Inflammatory macrophage treated with lipopolysaccharide for 4 hours (primary cell): ENCODE measurements at regions not wholly inside any gene's neighbourhood (a gene's known extent, or its start where the extent isn't known, plus 50 kb on each side); places are given as distances from the start of the nearest gene placed in this dataset.
"Not testable (repeated sequence)": the region's sequence is repeated elsewhere in the genome, so short reads cannot be mapped to it uniquely, and the experiment has no call there.

Experiments used
- DNase-seq: peaks from one replicate; pipeline ENCODE4 v3.0.0-alpha.2; 2020

- no peak for DNase-seq
Observed at GRCh38 chr6:122859676-122860075, 70.6 kb downstream of the SMPDL3A start.

DNA sequence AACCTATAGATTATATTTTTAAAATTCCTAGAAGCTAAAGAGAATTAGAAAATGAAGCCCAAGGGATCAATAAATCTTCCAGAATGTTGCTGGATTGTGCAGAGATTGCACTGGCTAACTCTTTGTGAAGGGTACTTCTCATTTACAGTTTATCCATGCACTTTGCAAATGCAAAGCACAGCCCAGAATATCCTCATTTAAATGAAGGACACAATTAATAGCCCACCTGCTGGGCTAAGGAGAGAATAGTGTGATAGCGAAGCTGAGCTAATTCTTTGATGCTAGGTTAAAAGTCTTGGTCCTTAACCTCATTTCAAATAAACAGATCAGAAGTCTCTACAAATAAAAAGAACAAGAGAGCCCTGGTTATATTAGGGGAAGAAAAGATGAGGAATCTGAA lies 72.5 kb downstream of the SMPDL3A start:
- DNase-seq = no peak

GRCh38 chr6:122868137-122868536 lies 79.1 kb downstream of the SMPDL3A start:
- no peak for DNase-seq

GRCh38 chr6:122869437-122870024 lies 80.5 kb downstream of the SMPDL3A start:
- DNase-seq = peak; percentile 33

GRCh38 chr6:122871079-122871478 lies 82.0 kb downstream of the SMPDL3A start:
- DNase-seq = no peak

- no peak for DNase-seq
Observed at GRCh38 chr6:122872311-122872710, 83.3 kb downstream of the SMPDL3A start.

DNA sequence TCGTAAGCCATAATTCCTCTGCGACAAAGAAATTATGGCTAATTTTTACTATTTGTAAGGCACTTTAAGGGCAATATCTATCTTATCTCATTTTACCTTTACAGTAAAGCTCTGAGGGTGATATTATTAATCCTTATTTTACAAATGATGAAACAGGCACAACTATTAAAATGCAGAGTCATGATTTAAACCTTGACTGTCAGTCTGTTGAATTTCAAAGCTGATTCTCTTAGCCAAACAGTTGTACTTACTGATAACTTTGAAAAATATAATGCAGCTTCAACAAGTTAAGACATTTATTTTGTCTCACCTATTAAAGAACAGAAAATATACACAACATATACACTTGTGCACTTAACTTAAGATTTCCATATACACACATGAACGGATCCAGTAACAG lies 88.2 kb downstream of the SMPDL3A start:
- DNase-seq = no peak

GRCh38 chr6:122878796-122879195 lies 89.7 kb downstream of the SMPDL3A start:
- DNase-seq = no peak

GRCh38 chr6:122886481-122886880 lies 97.4 kb downstream of the SMPDL3A start:
- no peak for DNase-seq

DNA sequence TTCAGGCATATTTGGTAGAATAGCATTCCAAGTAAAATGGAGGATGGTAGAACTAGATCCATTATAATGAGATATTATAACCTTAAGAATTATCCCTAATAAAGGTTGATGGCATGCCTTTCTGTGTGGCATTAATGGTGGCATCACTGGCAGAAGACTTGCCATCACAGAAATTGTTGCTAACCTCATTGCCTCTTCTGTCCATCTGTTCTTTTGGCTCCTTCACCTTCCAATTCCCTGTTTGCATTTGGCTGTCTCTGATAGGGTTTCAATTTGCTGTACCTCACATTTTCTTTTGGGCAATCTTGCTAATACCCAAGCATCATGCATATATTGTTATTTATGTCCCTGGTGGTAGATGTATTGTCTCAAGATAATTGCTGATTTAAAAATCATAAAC lies 98.9 kb downstream of the SMPDL3A start:
- DNase-seq = no peak

- not testable (repeated sequence) for DNase-seq
Observed at GRCh38 chr6:122888680-122889079, 99.6 kb downstream of the SMPDL3A start.

DNA sequence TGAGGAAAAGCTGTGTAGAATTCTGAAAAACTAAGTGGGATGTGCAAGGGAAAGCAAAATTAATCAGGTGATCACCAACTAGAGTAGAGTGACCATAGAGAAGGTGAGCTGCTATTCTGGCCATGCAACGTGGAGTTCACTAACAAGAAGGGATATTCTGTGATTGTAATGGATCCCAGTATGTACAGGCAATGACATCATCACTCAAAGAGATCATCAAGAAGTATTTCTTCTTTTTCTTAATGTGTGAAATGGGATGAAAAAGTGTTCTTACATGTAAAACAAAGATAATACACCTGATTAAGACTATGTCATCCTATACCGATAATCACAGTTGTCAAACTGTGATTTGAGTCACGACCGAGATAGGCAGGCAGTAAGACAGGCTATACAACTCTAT lies 101.2 kb downstream of the SMPDL3A start:
- DNase-seq = no peak

DNA sequence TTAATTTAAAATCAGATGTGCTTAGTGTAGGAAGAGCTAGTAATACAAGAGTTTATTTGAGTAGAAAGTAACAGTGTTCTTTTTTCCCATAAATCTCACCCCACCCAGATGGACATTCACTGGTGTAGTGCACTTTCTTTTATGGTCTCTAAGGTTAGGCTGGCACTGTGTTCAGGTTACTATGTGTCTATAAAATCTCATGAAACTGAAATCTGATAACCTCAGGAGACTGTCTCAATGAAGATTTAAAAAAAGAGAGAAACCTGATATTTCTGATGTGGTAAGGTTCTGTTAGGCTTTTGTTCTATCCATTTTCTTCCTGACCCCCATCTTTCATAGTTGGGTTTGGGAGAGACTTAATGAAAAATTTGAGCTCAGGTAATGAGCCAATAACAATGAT lies 101.2 kb upstream of the CLVS2 start:
- DNase-seq = no peak

DNA sequence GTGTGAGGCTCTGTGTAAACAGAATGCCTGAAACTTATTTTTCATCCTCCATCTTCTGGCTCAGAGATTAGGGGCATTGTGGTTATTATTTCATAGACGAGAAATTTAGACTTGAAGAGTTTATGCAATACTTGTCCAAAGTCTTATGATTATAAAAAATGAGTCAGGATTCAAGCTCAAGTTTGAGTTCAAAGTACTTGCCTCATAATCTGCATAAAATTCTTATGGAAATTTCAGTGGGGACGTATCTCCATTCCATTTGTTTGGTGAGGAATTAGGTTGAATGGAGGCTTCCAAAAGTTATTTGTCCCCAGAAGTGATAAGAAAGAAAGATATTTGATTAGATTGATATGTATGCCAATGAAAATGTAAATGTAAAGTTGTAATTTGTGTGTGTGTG lies 93.7 kb upstream of the CLVS2 start:
- DNase-seq = no peak

GRCh38 chr6:122903266-122903915 lies 92.6 kb upstream of the CLVS2 start:
- DNase-seq = no peak

DNA sequence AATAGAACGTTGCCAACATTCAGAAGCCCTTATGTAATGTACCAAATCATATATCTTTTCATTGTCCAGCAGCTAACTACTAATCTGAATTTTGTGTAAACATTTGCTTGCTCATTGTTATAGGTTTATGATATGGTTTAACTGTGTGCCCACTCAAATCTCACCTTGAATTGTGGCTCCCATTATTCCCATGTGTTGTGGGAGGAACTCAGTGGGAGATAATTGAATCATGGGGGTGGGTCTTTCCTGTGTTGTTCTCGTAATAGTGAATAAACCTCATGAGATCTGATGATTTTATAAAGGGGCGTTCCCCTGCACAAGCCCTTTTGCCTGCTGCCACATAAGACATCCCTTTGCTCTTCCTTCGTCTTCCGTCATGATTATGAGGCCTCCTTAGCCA lies 91.9 kb upstream of the CLVS2 start:
- DNase-seq = no peak

DNA sequence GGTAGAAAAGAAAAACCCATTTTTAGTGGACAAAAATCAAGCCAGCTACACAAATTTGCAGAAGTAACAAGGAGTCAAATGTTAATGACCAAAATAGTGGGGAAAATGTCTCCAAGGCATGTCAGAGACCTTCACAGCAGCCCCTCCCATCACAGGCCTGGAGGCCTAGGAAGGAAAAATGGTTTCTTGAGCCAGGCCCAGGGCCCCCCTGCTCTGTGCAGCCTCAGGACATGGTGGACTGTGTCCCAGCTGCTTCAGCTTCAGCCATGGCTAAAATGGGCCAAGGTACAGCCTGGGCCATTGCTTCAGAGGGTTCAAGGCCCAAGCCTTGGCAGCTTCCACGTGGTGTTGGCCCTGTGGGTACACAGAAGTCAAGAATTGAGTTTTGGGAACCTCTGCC lies 82.5 kb upstream of the CLVS2 start:
- DNase-seq = no peak

- no peak for DNase-seq
Observed at GRCh38 chr6:122918714-122919113, 77.3 kb upstream of the CLVS2 start.

DNA sequence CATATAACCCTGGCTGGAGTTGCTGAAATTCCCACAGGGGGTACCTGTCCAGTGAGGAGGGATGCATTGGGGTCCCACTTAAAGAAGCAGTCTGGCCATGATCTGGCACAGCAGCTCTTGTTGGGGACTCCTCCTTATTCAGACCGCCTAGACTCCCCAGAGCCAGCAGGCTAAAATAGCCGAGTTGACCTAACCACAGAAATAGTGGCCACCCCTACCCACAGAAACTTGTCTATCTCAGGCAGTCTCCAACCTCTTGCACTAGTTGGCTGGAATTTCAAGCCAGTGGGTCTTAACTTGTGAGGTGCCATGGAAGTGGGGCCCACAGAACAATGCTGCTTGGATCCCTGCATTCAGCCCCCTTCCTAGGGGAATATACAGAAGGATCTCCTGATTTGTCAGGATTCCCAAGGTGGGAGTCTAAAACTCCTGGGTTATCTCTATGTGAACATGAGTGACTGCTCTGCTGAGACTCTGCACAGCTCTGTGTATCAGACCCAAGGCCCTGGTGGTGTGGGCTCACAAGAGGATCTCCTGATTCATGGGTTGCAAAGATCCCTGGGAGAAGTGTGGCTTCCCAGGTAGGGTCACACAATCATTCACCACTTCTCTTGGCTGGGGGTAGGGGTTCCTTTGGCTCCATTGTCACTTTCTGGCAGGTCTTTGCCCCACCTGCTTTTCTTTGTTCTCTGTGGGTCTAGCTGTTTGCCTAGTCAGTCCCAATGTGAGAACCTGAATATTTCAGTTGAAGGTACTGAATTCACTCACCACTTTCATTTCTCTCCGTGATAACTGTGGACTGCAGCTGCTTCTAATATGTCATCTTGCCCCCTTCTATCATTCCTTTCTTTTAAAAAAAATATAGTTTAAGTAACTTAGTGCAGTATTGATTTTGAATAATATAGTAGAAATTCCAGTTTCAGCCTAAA lies 65.5 kb upstream of the CLVS2 start:
- no peak for DNase-seq

GRCh38 chr6:122931916-122932315 lies 64.1 kb upstream of the CLVS2 start:
- no peak for DNase-seq

DNA sequence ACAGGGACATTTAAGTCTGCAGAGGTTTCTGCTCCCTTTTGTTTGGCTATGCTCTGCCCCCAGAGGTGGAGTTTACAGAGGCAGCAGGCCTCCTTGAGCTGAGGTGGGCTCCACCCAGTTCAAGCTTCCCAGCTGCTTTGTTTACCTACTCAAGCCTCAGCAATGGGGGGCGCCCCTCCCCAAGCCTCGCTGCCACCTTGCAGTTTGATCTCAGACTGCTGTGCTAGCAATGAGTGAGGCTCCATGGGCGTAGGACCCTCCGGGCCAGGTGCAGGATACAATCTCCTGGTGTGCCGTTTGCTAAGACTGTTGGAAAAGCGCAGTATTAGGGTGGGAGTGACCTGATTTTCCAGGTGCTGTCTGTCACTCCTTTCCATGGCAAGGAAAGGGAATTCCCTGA lies 51.1 kb upstream of the CLVS2 start:
- not testable (repeated sequence) for DNase-seq
